ENCODE measurements at regions not wholly inside any gene's neighbourhood (a gene's known extent, or its start where the extent isn't known, plus 50 kb on each side); places are given as distances from the start of the nearest gene placed in this dataset.

DNA sequence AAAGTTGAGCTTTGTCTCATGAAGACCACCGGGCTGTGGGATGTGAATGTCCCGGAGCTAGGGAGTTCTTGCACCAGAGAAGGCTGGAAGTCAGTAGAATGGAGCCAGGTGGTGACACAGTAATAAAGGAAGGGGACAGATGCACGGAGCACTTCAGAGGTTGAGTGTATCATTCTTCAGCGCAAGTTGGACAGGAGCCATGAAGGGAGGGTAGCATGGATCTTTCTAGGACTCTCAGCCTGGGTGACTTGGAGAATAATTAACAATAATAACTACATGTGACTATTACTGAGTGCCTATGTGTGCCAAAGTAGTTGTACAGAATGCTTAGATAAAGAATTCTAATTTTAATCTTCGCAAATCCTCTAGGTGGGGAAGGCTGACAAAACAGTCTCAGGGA, 258.7 kb upstream of the AJAP1 start:
- TF ChIP-seq POLR2A (IDR thresholded peaks at IDR 0.05), result no peak
- TF ChIP-seq, protein P1, sequence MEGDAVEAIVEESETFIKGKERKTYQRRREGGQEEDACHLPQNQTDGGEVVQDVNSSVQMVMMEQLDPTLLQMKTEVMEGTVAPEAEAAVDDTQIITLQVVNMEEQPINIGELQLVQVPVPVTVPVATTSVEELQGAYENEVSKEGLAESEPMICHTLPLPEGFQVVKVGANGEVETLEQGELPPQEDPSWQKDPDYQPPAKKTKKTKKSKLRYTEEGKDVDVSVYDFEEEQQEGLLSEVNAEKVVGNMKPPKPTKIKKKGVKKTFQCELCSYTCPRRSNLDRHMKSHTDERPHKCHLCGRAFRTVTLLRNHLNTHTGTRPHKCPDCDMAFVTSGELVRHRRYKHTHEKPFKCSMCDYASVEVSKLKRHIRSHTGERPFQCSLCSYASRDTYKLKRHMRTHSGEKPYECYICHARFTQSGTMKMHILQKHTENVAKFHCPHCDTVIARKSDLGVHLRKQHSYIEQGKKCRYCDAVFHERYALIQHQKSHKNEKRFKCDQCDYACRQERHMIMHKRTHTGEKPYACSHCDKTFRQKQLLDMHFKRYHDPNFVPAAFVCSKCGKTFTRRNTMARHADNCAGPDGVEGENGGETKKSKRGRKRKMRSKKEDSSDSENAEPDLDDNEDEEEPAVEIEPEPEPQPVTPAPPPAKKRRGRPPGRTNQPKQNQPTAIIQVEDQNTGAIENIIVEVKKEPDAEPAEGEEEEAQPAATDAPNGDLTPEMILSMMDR (IDR thresholded peaks at IDR 0.05), result no peak
